ENCODE measurements at regions not wholly inside any gene's neighbourhood (a gene's known extent, or its start where the extent isn't known, plus 50 kb on each side); places are given as distances from the start of the nearest gene placed in this dataset.

DNA sequence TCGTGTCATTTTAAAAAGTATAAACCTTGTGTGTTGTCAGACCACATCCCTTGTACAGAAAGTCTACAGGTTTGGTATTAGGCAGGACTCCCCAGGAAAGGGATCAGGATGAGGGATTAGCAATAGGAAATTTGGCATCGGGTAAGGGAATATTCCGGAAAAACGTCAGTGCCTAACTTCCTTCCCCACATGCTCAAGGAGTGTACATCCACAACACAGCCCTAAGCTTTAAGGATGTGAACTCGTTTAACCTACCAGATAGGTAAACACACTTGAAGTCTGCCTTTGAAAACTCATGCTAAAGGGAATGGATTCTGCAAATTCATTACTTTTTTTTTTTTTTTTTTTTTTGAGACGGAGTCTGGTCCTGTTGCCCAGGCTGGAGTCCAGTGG lies 194.9 kb downstream of the SKIDA1 start:
- no peak for DNase-seq (ENCODE audit: low spot score in 2 of 2)
- Histone ChIP-seq H3K27me3 (no peaks in the 10 kb centered on the region), H3K27ac (no peak overlapping the region), H3K4me1 (no peaks in the 10 kb centered on the region), H3K4me3 (no peak overlapping the region), H3K36me3 (no peaks in the 10 kb centered on the region), H3K9me3 (no peaks in the 10 kb centered on the region)
- TF ChIP-seq POLR2A (IDR thresholded peaks at IDR 0.05) (no peak), POLR2AphosphoS5 (IDR thresholded peaks at IDR 0.05) (peak in 1 of 3 donors; percentile 24)
- intact Hi-C loops (cut with DNase I; ENCODE audit: low total_unique reads) = no loop called here

- TF ChIP-seq POLR2A (IDR thresholded peaks at IDR 0.05) = no peak
- TF ChIP-seq CTCF (IDR thresholded peaks at IDR 0.05) = no peak
- no peak for TF ChIP-seq POLR2AphosphoS5 (IDR thresholded peaks at IDR 0.05)
- intact Hi-C loops (cut with DNase I; ENCODE audit: low total_unique reads) = no loop called here
Measured at GRCh38 chr10:21329995-21330627, 195.4 kb downstream of the SKIDA1 start.

DNA sequence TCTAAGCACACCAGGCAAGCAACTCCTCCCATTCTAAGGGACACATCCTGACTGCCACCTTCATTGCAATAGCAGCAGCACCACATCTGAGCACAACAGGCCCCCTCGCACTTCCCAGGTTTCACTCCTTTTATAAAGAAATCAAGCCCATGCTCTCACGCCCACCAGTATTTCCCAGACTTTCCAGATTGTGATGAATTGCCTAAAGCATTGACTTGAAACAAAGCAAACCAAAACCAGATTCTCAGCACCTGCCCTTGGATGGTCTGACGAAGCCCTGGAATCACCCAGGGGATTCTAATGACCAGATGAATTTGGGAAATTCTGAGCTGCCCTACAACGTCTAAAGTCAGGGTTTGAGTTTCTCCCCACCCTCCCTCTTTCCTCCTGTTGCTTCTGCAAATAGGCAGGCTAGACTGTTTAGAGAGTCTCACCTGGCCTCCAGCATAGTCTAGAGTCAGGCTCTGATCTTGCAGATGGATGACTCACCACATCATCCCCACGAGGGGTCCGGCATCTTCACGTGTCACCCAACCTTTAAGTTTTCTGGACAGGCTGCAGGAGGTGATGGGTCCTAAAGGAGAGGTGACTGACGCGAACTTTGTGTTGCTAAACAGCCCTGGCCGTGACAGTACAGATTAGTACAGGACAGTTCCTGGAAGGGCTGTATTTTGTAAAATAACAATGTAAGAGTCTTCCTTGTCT lies 198.0 kb downstream of the SKIDA1 start:
- Histone ChIP-seq H3K4me1 (no peaks in the 10 kb centered on the region), H3K4me3 (no peak overlapping the region), H3K36me3 (no peaks in the 10 kb centered on the region), H3K9me3 (no peaks in the 10 kb centered on the region), H3K27ac (no peak overlapping the region), H3K27me3 (no peaks in the 10 kb centered on the region)
- DNase-seq (ENCODE audit: low spot score in 2 of 2) = no peak
- intact Hi-C loops (cut with DNase I; ENCODE audit: low total_unique reads) = no loop called here
- TF ChIP-seq CTCF (IDR thresholded peaks at IDR 0.05) (no peak), POLR2A (IDR thresholded peaks at IDR 0.05) (no peak), POLR2AphosphoS5 (IDR thresholded peaks at IDR 0.05) (no peak)

More at GRCh38 chr10:21329995-21330627, 195.4 kb downstream of the SKIDA1 start:
- no peaks in the 10 kb centered on the region for H3K9me3 ChIP-seq
- no peak for DNase-seq (ENCODE audit: low spot score in 2 of 2)
- H3K27ac ChIP-seq = no peak overlapping the region
- no peak overlapping the region for H3K4me3 ChIP-seq
- H3K27me3 ChIP-seq = no peaks in the 10 kb centered on the region
- H3K4me1 ChIP-seq = no peaks in the 10 kb centered on the region
- H3K36me3 ChIP-seq = no peaks in the 10 kb centered on the region

DNA sequence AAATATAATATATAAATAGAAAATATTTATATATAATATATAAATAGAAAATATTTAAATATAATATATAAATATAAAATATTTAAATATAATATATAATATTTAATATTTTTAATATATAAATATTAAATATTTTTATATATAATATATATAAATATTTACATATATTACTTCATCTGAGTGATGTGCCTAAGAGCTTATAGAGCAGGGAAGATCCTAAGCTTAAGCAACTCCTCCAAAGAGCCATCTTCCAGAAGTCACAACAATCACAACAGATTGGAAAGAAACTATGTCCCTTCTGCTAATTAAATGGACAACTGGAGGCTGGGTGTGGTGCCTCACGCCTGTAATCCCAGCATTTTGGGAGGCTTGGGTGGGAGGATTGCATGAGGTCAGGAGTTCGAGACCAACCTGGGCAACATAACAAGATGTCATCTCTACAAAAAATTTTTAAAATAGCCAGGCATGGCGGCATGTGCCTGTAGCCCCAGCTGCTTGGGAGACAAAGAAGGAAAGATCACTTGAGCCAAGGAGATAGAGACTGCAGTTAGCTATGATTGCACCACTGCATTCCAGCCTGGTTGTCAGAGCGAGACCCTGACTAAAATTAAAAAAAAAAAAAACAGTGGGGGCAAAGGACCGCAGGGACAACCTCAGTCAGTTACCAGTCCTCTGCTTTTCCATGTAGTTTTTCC lies 198.7 kb downstream of the SKIDA1 start:
- no peak overlapping the region for H3K4me3 ChIP-seq
- no peaks in the 10 kb centered on the region for H3K4me1 ChIP-seq
- H3K27ac ChIP-seq = no peak overlapping the region
- intact Hi-C loops (cut with DNase I; ENCODE audit: low total_unique reads) = no loop called here
- TF ChIP-seq CTCF (IDR thresholded peaks at IDR 0.05) (no peak), POLR2A (IDR thresholded peaks at IDR 0.05) (no peak), POLR2AphosphoS5 (IDR thresholded peaks at IDR 0.05) (no peak)
- DNase-seq (ENCODE audit: low spot score in 2 of 2) = no peak
- H3K36me3 ChIP-seq = no peaks in the 10 kb centered on the region
- H3K27me3 ChIP-seq = no peaks in the 10 kb centered on the region
- H3K9me3 ChIP-seq = no peaks in the 10 kb centered on the region

DNA sequence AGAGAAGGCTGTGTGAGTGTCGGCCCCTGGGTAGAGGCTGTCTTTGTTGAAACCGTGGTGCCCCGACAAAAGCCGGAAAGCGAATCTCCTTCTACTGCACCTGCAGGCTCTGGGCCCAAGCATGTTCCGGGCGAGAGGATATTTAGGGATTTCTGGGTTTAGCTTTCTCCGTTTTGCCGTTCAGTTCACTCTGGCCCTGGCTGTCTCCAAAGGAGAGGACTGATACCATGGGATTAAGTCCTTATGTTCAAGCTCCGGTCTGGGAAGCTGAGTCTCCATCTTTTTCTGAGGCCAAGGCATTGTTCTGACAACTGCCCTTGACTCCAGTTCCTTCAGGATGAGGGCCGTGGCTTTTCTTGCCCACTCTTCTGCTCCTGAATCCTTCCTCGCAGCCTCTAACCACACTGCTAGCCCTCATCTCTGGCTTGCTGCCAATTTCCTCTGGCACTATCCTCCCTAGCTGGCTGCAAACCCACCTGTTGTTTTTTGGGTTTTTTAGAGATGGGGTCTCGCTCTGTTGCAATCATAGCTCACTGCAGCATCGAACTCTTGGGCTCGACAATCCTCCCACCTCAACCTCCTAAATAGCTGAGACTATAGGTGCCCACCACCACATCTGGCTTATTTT lies 206.8 kb downstream of the SKIDA1 start:
- peaks cover 0 to 2% of the 10 kb centered on the region in 2 donors for H3K4me1 ChIP-seq
- no peaks in the 10 kb centered on the region for H3K27me3 ChIP-seq
- no peaks in the 10 kb centered on the region for H3K36me3 ChIP-seq
- DNase-seq (ENCODE audit: low spot score in 2 of 2) = no peak
- H3K9me3 ChIP-seq = no peaks in the 10 kb centered on the region
- no peak overlapping the region for H3K27ac ChIP-seq
- intact Hi-C loops (cut with DNase I; ENCODE audit: low total_unique reads) = no loop called here
- H3K4me3 ChIP-seq = no peak overlapping the region
- TF ChIP-seq CTCF (IDR thresholded peaks at IDR 0.05) (no peak), POLR2AphosphoS5 (IDR thresholded peaks at IDR 0.05) (no peak), POLR2A (IDR thresholded peaks at IDR 0.05) (no peak)

All from breast epithelium (tissue), 4 donors.